H1 (cell line): ENCODE measurements at regions not wholly inside any gene's neighbourhood (a gene's known extent, or its start where the extent isn't known, plus 50 kb on each side); places are given as distances from the start of the nearest gene placed in this dataset.

Experiments
- CTCF ChIA-PET: fragments of 300-600 bp; sonication (Branson Sonifier 250); formaldehyde crosslinking; loops from one replicate; lab custom pipeline; 2021; ENCODE audit not compliant: partially characterized antibody; lab: Charles Lee
- POLR2A ChIA-PET: fragments of 300-600 bp; sonication (Branson Sonifier 250); formaldehyde crosslinking; loops from one replicate; lab custom pipeline; 2021; ENCODE audit warnings: inconsistent platforms; ENCODE audit not compliant: partially characterized antibody; lab: Charles Lee
- DNase-seq, 2 experiments: peaks; one replicate each; pipeline versions ENCODE4 v3.0.0 to v3.0.0-alpha.2; 2010 to 2022; ENCODE audit warnings: low spot score in 2 of 2, low read depth in 1 of 2, mixed read lengths in 1 of 2
- FAIRE-seq: peaks from 2 replicates; lab custom pipeline; 2011; peaks lifted over from hg19 to GRCh38; lab: Jason Lieb, UNC
- H2AFZ ChIP-seq: 2 replicates; pipeline ENCODE4 v1.8.1; 2012; ENCODE audit warnings: low read length, inconsistent platforms
- H2AK5ac ChIP-seq: 2 replicates; pipeline ENCODE4 v1.6.1; 2013; ENCODE audit warnings: low read depth, low read length
- H2BK120ac ChIP-seq: replicated peaks from 2 replicates; pipeline ENCODE3; 2013; ENCODE audit warnings: low read depth, low read length, inconsistent platforms
- H2BK12ac ChIP-seq: 2 replicates; pipeline ENCODE4 v1.6.1; 2013; ENCODE audit warnings: low read depth, low read length
- H2BK15ac ChIP-seq: 2 replicates; pipeline ENCODE4 v1.6.1; 2013; ENCODE audit warnings: low read length
- H2BK20ac ChIP-seq: 2 replicates; pipeline ENCODE4 v1.6.1; 2013; ENCODE audit warnings: low read length
- H2BK5ac ChIP-seq: 2 replicates; pipeline ENCODE4 v1.6.1; 2013; ENCODE audit warnings: low read depth, low read length
- H3K14ac ChIP-seq: 2 replicates; pipeline ENCODE4 v1.6.1; 2013; ENCODE audit warnings: inconsistent platforms; ENCODE audit not compliant: insufficient read length
- H3K18ac ChIP-seq: 2 replicates; pipeline ENCODE4 v1.6.1; 2013; ENCODE audit warnings: low read length; ENCODE audit errors: extremely low read depth
- H3K23ac ChIP-seq: 2 replicates; pipeline ENCODE4 v1.6.1; 2013; ENCODE audit warnings: inconsistent platforms; ENCODE audit not compliant: insufficient read length
- H3K23me2 ChIP-seq: 2 replicates; pipeline ENCODE4 v1.6.1; 2013; ENCODE audit warnings: low read depth, low read length
- H3K27ac ChIP-seq: 2 replicates; pipeline ENCODE4 v1.6.1; 2011; ENCODE audit warnings: low read depth, low read length, inconsistent platforms
- H3K27me3 ChIP-seq, 4 experiments: replicated peaks in 1 of 4; 1 replicate in 1 of 4; 2 replicates in 3 of 4; pipeline versions ENCODE4 v1.6.1 to v1.8.1; 2011 to 2013; ENCODE audit warnings: low read length in 3 of 4, mild to moderate bottlenecking in 3 of 4, inconsistent platforms in 2 of 4, mixed read lengths in 2 of 4, moderate library complexity in 1 of 4; ENCODE audit not compliant: control insufficient read depth in 3 of 4, insufficient read depth in 3 of 4; ENCODE audit errors: extremely low read depth in 1 of 4
- H3K36me3 ChIP-seq, 4 experiments: 2 replicates each; pipeline versions ENCODE4 v1.6.1 to v1.8.1; 2011 to 2013; ENCODE audit warnings: mild to moderate bottlenecking in 4 of 4, low read length in 3 of 4, moderate library complexity in 2 of 4, control low read depth in 1 of 4, inconsistent platforms in 1 of 4; ENCODE audit not compliant: insufficient read depth in 4 of 4, control insufficient read depth in 2 of 4
- H3K4ac ChIP-seq: replicated peaks from 2 replicates; pipeline ENCODE3; 2013; ENCODE audit warnings: low read length, low read depth, mixed read lengths, inconsistent platforms; ENCODE audit not compliant: insufficient read length
- H3K4me1 ChIP-seq, 4 experiments: replicated peaks in 1 of 4; 1 replicate in 1 of 4; 2 replicates in 3 of 4; pipeline versions ENCODE4 v1.6.1 to v1.8.1; 2011 to 2013; ENCODE audit warnings: low read length in 3 of 4, inconsistent platforms in 2 of 4, mixed read lengths in 1 of 4; ENCODE audit not compliant: insufficient read depth in 4 of 4, control insufficient read depth in 3 of 4
- H3K4me2 ChIP-seq, 2 experiments: 2 replicates each; pipeline versions ENCODE4 v1.6.1 to v1.8.1; 2011 to 2013; ENCODE audit warnings: low read depth in 2 of 2, low read length in 2 of 2, control low read depth in 1 of 2, inconsistent platforms in 1 of 2, mild to moderate bottlenecking in 1 of 2; ENCODE audit not compliant: insufficient read depth in 1 of 2
- H3K4me3 ChIP-seq, 4 experiments: fragments of 200-600, 300-600 bp in 1 of 4; sonication (generic), shearing (Covaris generic), sonication (Bioruptor Twin) in 1 of 4; 2 replicates each; pipeline versions ENCODE4 v1.5.1 to v1.8.1; 2011 to 2016; ENCODE audit warnings: low read length in 4 of 4, low read depth in 3 of 4, control low read depth in 2 of 4, inconsistent platforms in 2 of 4, mild to moderate bottlenecking in 2 of 4, mixed read lengths in 1 of 4, moderate library complexity in 1 of 4; ENCODE audit not compliant: insufficient read depth in 2 of 4; ENCODE audit errors: extremely low read depth in 1 of 4
- H3K56ac ChIP-seq: replicated peaks from 2 replicates; pipeline ENCODE3; 2013; ENCODE audit warnings: low read depth, mild to moderate bottlenecking, mixed read lengths, low read length, inconsistent platforms; ENCODE audit not compliant: insufficient read length
- H3K79me1 ChIP-seq: 2 replicates; pipeline ENCODE4 v1.6.1; 2013; ENCODE audit warnings: low read depth, low read length, control low read depth
- H3K79me2 ChIP-seq, 2 experiments: 2 replicates each; pipeline versions ENCODE4 v1.6.1 to v1.8.1; 2012 to 2013; ENCODE audit warnings: low read length in 2 of 2, mild to moderate bottlenecking in 2 of 2, inconsistent platforms in 1 of 2; ENCODE audit not compliant: insufficient read depth in 2 of 2, control insufficient read depth in 1 of 2
- H3K9ac ChIP-seq, 4 experiments: replicated peaks in 1 of 4; 1 replicate in 1 of 4; 2 replicates in 3 of 4; pipeline versions ENCODE4 v1.6.1 to v1.8.1; 2011 to 2013; ENCODE audit warnings: low read depth in 3 of 4, low read length in 3 of 4, control low read depth in 2 of 4, mild to moderate bottlenecking in 2 of 4, moderate library complexity in 2 of 4, inconsistent platforms in 1 of 4; ENCODE audit errors: extremely low read depth in 1 of 4
- H3K9me3 ChIP-seq, 2 experiments: 2 replicates each; pipeline versions ENCODE4 v1.6.1 to v1.8.1; 2012 to 2013; ENCODE audit warnings: mild to moderate bottlenecking in 2 of 2, moderate library complexity in 2 of 2, control low read depth in 1 of 2, inconsistent platforms in 1 of 2, low read depth in 1 of 2, low read length in 1 of 2, mixed read lengths in 1 of 2; ENCODE audit not compliant: insufficient read depth in 2 of 2
- H4K20me1 ChIP-seq, 2 experiments: replicated peaks in 1 of 2; 2 replicates each; pipeline versions ENCODE3 to v1.8.1; 2011 to 2013; ENCODE audit warnings: inconsistent platforms in 2 of 2, low read length in 2 of 2, mild to moderate bottlenecking in 1 of 2; ENCODE audit not compliant: insufficient read depth in 2 of 2, control insufficient read depth in 1 of 2
- H4K5ac ChIP-seq: 2 replicates; pipeline ENCODE4 v1.6.1; 2013; ENCODE audit warnings: low read length, low read depth, mixed read lengths, inconsistent platforms; ENCODE audit not compliant: insufficient read length
- H4K8ac ChIP-seq: 2 replicates; pipeline ENCODE4 v1.8.0; 2013; ENCODE audit warnings: mild to moderate bottlenecking, moderate library complexity, low read length, inconsistent platforms; ENCODE audit not compliant: insufficient read depth; ENCODE audit errors: extremely low read depth
- H4K91ac ChIP-seq: replicated peaks from 2 replicates; pipeline ENCODE3; 2013; ENCODE audit warnings: low read length, mixed read lengths, inconsistent platforms; ENCODE audit not compliant: insufficient read length
- ZNF274 ChIP-seq: IDR thresholded peaks from 2 replicates; pipeline ENCODE4 v1.7.0; 2012; ENCODE audit warnings: low read length, borderline replicate concordance; ENCODE audit errors: extremely low read depth
- WGBS, 2 experiments: shearing (Covaris generic) in 1 of 2; methylation state at CpG; one replicate each; pipeline versions ENCODE4 v1.1.6 to v1.1.7; 2013 to 2015; ENCODE audit warnings: low lambda C conversion rate in 2 of 2, mixed read lengths in 2 of 2, inconsistent platforms in 1 of 2, low coverage in 1 of 2, missing lambda C conversion rate in 1 of 2; ENCODE audit not compliant: insufficient replicate concordance in 2 of 2, insufficient coverage in 1 of 2, insufficient read length in 1 of 2; ENCODE audit errors: extremely low coverage in 1 of 2, missing lambda C conversion rate in 1 of 2; 5-methylcytosine and 5-hydroxymethylcytosine counted together

DNA sequence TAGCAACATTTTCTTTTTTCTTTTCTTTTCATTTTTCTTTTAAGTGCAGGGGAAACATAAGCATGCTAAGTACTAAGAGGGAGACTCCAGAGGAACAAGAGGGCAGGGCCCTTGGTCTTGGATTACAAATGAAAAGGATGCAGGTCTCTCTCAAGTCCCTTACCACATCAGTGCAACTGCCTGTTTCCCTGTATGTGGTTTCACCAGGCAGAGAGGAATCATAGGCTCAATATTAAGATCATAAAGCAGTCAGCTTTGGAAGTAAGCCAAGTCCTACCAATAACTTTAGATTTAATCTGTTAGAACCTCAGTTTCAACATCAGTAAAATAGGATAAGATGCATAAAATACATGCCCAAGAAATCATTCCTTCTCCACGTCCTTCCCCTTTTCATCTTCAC, 422.7 kb upstream of the PAPPA start:
- ChIA-PET CTCF (interaction anchor here (1.0 to 1.1 kb wide), 2 partner anchors 17 to 36 kb away, joined by 3 read pairs; no protein-coding TSS in a partner anchor), POLR2A (no interaction called here)
- WGBS, 2 experiments = 95 to 100% methylated on average over 1 of the region's 1 CpG
- H4K91ac ChIP-seq = no peak overlapping the region
- no peak overlapping the region for H2BK12ac ChIP-seq
- H4K20me1 ChIP-seq = no peaks in the 10 kb centered on the region
- no peak overlapping the region for H2BK20ac ChIP-seq
- H2BK120ac ChIP-seq = no peak overlapping the region
- H3K27ac ChIP-seq = no peak overlapping the region
- FAIRE-seq (no peak), DNase-seq (no peak)
- H3K23ac ChIP-seq = no peak overlapping the region
- H3K9me3 ChIP-seq = no peaks in the 10 kb centered on the region
- H3K79me2 ChIP-seq = no peaks in the 10 kb centered on the region
- 0 out of 2 replicates have a peak overlapping the region, but pooled peaks have one; percentile 88 for H2AFZ ChIP-seq
- H3K4me1 ChIP-seq = no peaks in the 10 kb centered on the region
- H3K23me2 ChIP-seq = no peaks in the 10 kb centered on the region
- H3K36me3 ChIP-seq = no peaks in the 10 kb centered on the region
- no peak overlapping the region for H2BK5ac ChIP-seq
- H3K79me1 ChIP-seq = no peaks in the 10 kb centered on the region
- H3K18ac ChIP-seq = no peak overlapping the region
- H3K14ac ChIP-seq = no peak overlapping the region
- no peak overlapping the region for H4K8ac ChIP-seq
- H3K4ac ChIP-seq = no peak overlapping the region
- H3K9ac ChIP-seq = no peak overlapping the region
- H3K4me2 ChIP-seq = no peak overlapping the region
- no peak overlapping the region for H3K56ac ChIP-seq
- no peak overlapping the region for H4K5ac ChIP-seq
- no peak overlapping the region for H2BK15ac ChIP-seq
- no peak overlapping the region for H3K4me3 ChIP-seq
- no peaks in the 10 kb centered on the region for H3K27me3 ChIP-seq
- no peak overlapping the region for H2AK5ac ChIP-seq
- no peak for TF ChIP-seq ZNF274
- TF ChIP-seq, all 59 proteins: peak for 0
